ENCODE measurements at regions not wholly inside any gene's neighbourhood (a gene's known extent, or its start where the extent isn't known, plus 50 kb on each side); places are given as distances from the start of the nearest gene placed in this dataset.

- TF ChIP-seq CTCF (conservative IDR thresholded peaks at IDR 0.05; ENCODE audit: low read depth in 2 of 2) (no peak), EZH2 (IDR thresholded peaks at IDR 0.05; ENCODE audit: low read depth, unreplicated experiment) (no peak), ZNF331 (CRISPR knock-in tag; IDR thresholded peaks at IDR 0.05; ENCODE audit: low read depth) (no peak), CREB1 (CRISPR knock-in tag; IDR thresholded peaks at IDR 0.05; ENCODE audit: low read depth) (no peak), REST (IDR thresholded peaks at IDR 0.05; ENCODE audit: unreplicated experiment) (no peak), EZH2phosphoT487 (IDR thresholded peaks at IDR 0.05; ENCODE audit: unreplicated experiment) (no peak), POLR2AphosphoS5 (IDR thresholded peaks at IDR 0.05; ENCODE audit: low read depth) (no peak)
These were observed 397.6 kb downstream of the MDFIC start for GRCh38 chr7:115319541-115319940.
